SK-N-SH (cell line): ENCODE measurements at regions not wholly inside any gene's neighbourhood (a gene's known extent, or its start where the extent isn't known, plus 50 kb on each side); places are given as distances from the start of the nearest gene placed in this dataset.

Experiments
- CTCF ChIA-PET: fragments of 300-600, 350-600 bp; formaldehyde crosslinking; extraction: SDS; loops from one replicate; lab custom pipeline; 2021; lab: Yijun Ruan, JAX
- POLR2A ChIA-PET: fragments of 350-600 bp; sonication (Branson Sonifier 250); formaldehyde crosslinking; extraction: SDS; loops from one replicate; lab custom pipeline; 2020; ENCODE audit warnings: antibody characterized with exemption, inconsistent platforms; lab: Yijun Ruan, JAX
- DNase-seq: peaks from one replicate; pipeline ENCODE4 v3.0.0; 2012
- H2AFZ ChIP-seq: fragments of 200-600 bp; sonication (generic); 2 replicates; pipeline ENCODE4 v1.8.1; 2016; ENCODE audit warnings: antibody characterized with exemption, mild to moderate bottlenecking, low read depth
- H3F3A ChIP-seq: fragments of 200-600 bp; sonication (generic); replicated peaks from 2 replicates; pipeline ENCODE3; 2016; ENCODE audit warnings: antibody characterized with exemption, mild to moderate bottlenecking; ENCODE audit not compliant: insufficient read depth
- H3K27ac ChIP-seq, 2 experiments: fragments of 200-500 bp in 1 of 2; fragments of 200-600 bp in 1 of 2; sonication (Bioruptor generic) in 1 of 2; sonication (generic), shearing (Covaris generic) in 1 of 2; 2 replicates each; pipeline versions ENCODE4 v1.5.1 to v1.6.1; 2014 to 2016; ENCODE audit warnings: low read depth in 2 of 2, inconsistent platforms in 1 of 2, low read length in 1 of 2, mild to moderate bottlenecking in 1 of 2, mixed read lengths in 1 of 2
- H3K27me3 ChIP-seq: fragments of 200-600 bp; sonication (generic), shearing (Covaris generic); 2 replicates; pipeline ENCODE4 v1.6.1; 2016; ENCODE audit warnings: mixed run types; ENCODE audit not compliant: insufficient read depth
- H3K36me3 ChIP-seq, 2 experiments: fragments of 200-500 bp in 1 of 2; fragments of 200-600 bp in 1 of 2; sonication (Bioruptor generic) in 1 of 2; sonication (generic) in 1 of 2; replicated peaks in 1 of 2; 2 replicates each; pipeline versions ENCODE3 to v1.5.1; 2014 to 2016; ENCODE audit warnings: low read length in 1 of 2, mild to moderate bottlenecking in 1 of 2; ENCODE audit not compliant: insufficient read depth in 2 of 2, control insufficient read depth in 1 of 2
- H3K4me1 ChIP-seq, 2 experiments: fragments of 200-500 bp in 1 of 2; fragments of 200-600 bp in 1 of 2; sonication (Bioruptor generic) in 1 of 2; sonication (generic), shearing (Covaris generic) in 1 of 2; 2 replicates each; pipeline versions ENCODE4 v1.5.1 to v1.6.1; 2014 to 2016; ENCODE audit warnings: low read depth in 1 of 2, low read length in 1 of 2, mixed run types in 1 of 2; ENCODE audit not compliant: insufficient read depth in 2 of 2, control insufficient read depth in 1 of 2
- H3K4me2 ChIP-seq: fragments of 200-600 bp; sonication (generic), shearing (Covaris generic); 2 replicates; pipeline ENCODE4 v1.6.1; 2017; ENCODE audit warnings: mixed run types
- H3K4me3 ChIP-seq, 2 experiments: fragments of 200-500 bp in 1 of 2; fragments of 200-600 bp in 1 of 2; sonication (Bioruptor generic) in 1 of 2; sonication (generic), shearing (Covaris generic) in 1 of 2; 2 replicates each; pipeline versions ENCODE4 v1.5.1 to v1.8.1; 2014 to 2016; ENCODE audit warnings: low read depth in 2 of 2, inconsistent platforms in 1 of 2, low read length in 1 of 2, mild to moderate bottlenecking in 1 of 2, mixed read lengths in 1 of 2, moderate library complexity in 1 of 2
- H3K79me2 ChIP-seq: fragments of 200-600 bp; sonication (generic); 2 replicates; pipeline ENCODE4 v1.8.1; 2017; ENCODE audit warnings: mild to moderate bottlenecking; ENCODE audit not compliant: insufficient read depth
- H3K9ac ChIP-seq: fragments of 200-600 bp; sonication (generic); 2 replicates; pipeline ENCODE4 v1.6.1; 2017; ENCODE audit warnings: mixed run types
- H3K9me2 ChIP-seq: fragments of 200-600 bp; sonication (generic); 2 replicates; pipeline ENCODE4 v1.6.1; 2017; ENCODE audit warnings: mixed run types
- H3K9me3 ChIP-seq: fragments of 200-600 bp; sonication (generic); 2 replicates; pipeline ENCODE4 v1.6.1; 2017; ENCODE audit warnings: mixed run types, mild to moderate bottlenecking, moderate library complexity
- H4K20me1 ChIP-seq: fragments of 200-600 bp; sonication (generic); 2 replicates; pipeline ENCODE4 v1.6.1; 2017; ENCODE audit warnings: mild to moderate bottlenecking, mixed run types; ENCODE audit not compliant: insufficient read depth
- CTCF ChIP-seq: fragments of 200-600 bp; sonication (generic); IDR thresholded peaks from 2 replicates; pipeline ENCODE4 v1.6.1; 2017; ENCODE audit warnings: antibody characterized with exemption, mild to moderate bottlenecking, moderate library complexity
- EP300 ChIP-seq, 2 experiments: IDR thresholded peaks; 2 replicates each; pipeline versions ENCODE4 v1.4.0 to v1.6.1; 2012; ENCODE audit warnings: borderline replicate concordance in 1 of 2, low read depth in 1 of 2, low read length in 1 of 2
- GATA2 ChIP-seq: sonication (generic); formaldehyde crosslinking; IDR thresholded peaks from 2 replicates; pipeline ENCODE4 v1.5.0; 2020; ENCODE audit warnings: mild to moderate bottlenecking, missing genetic modification reagents
- JUND ChIP-seq: IDR thresholded peaks from 2 replicates; pipeline ENCODE4 v1.4.0; 2012
- MAX ChIP-seq: IDR thresholded peaks from 2 replicates; pipeline ENCODE4 v1.4.0; 2012; ENCODE audit warnings: low read depth
- MEF2A ChIP-seq: IDR thresholded peaks from 2 replicates; pipeline ENCODE4 v1.4.0; 2012; ENCODE audit warnings: low read depth, borderline replicate concordance
- NFIC ChIP-seq: IDR thresholded peaks from 2 replicates; pipeline ENCODE4 v1.4.0; 2012; ENCODE audit warnings: borderline replicate concordance
- NRF1 ChIP-seq: IDR thresholded peaks from 2 replicates; pipeline ENCODE4 v1.6.1; 2012; ENCODE audit warnings: low read depth, mild to moderate bottlenecking, low read length
- PBX3 ChIP-seq: IDR thresholded peaks from 2 replicates; pipeline ENCODE4; 2012
- POLR2AphosphoS5 ChIP-seq: IDR thresholded peaks from 2 replicates; pipeline ENCODE4 v1.6.1; 2012; ENCODE audit warnings: low read depth, low read length
- RAD21 ChIP-seq: IDR thresholded peaks from 2 replicates; pipeline ENCODE4 v1.6.1; 2012; ENCODE audit warnings: mild to moderate bottlenecking, low read length
- RFX5 ChIP-seq: IDR thresholded peaks from 2 replicates; pipeline ENCODE4 v1.6.1; 2012; ENCODE audit warnings: mild to moderate bottlenecking, improper control_type of control experiment, low read length
- TEAD4 ChIP-seq: IDR thresholded peaks from 2 replicates; pipeline ENCODE4 v1.4.0; 2012; ENCODE audit warnings: mild to moderate bottlenecking, borderline replicate concordance; ENCODE audit not compliant: insufficient read depth
- USF1 ChIP-seq: IDR thresholded peaks from 2 replicates; pipeline ENCODE4 v1.4.0; 2012; ENCODE audit warnings: low read depth, borderline replicate concordance
- YY1 ChIP-seq: IDR thresholded peaks from 2 replicates; pipeline ENCODE4 v1.4.0; 2012; ENCODE audit warnings: low read depth, mild to moderate bottlenecking
- ZBTB33 ChIP-seq: IDR thresholded peaks from 2 replicates; pipeline ENCODE4 v1.4.0; 2012; ENCODE audit warnings: low read depth, borderline replicate concordance
- WGBS: methylation state at CpG from one replicate; pipeline ENCODE4 v1.1.6; 2017; ENCODE audit warnings: low lambda C conversion rate; 5-methylcytosine and 5-hydroxymethylcytosine counted together

GRCh38 chr17:22459953-22460350 is 767.6 kb downstream of the KCNJ18 start:
- Histone ChIP-seq H3K9ac (no peak overlapping the region), H3K4me1 (no peaks in the 10 kb centered on the region), H3K27ac (no peak overlapping the region), H2AFZ (no peak overlapping the region), H3K79me2 (no peaks in the 10 kb centered on the region), H3K36me3 (no peaks in the 10 kb centered on the region), H4K20me1 (no peaks in the 10 kb centered on the region)
- no peak for DNase-seq
- ChIA-PET POLR2A (no interaction called here), CTCF (no interaction called here)
- TF ChIP-seq GATA2 (no peak), PBX3 (no peak), MAX (no peak), RAD21 (no peak), MEF2A (no peak), TEAD4 (no peak), JUND (no peak), NFIC (no peak), ZBTB33 (no peak), USF1 (no peak), CTCF (no peak), POLR2AphosphoS5 (no peak)
- TF ChIP-seq, all 33 proteins: peak for 0
- Histone ChIP-seq H3F3A (no peaks in the 10 kb centered on the region), H3K4me2 (no peak overlapping the region), H3K4me3 (no peak overlapping the region), H3K9me2 (no peaks in the 10 kb centered on the region), H3K27me3 (peaks cover 52% of the 10 kb centered on the region; the same call in 1 of the 2 replicates), H3K9me3 (no peaks in the 10 kb centered on the region)
- WGBS = 9% methylated on average over 7 of the region's 15 CpGs

GRCh38 chr17:22460461-22461063 is 768.2 kb downstream of the KCNJ18 start:
- no peaks in the 10 kb centered on the region for H3K36me3 ChIP-seq
- no peaks in the 10 kb centered on the region for H3F3A ChIP-seq
- no peaks in the 10 kb centered on the region for H3K9me3 ChIP-seq
- TF ChIP-seq EP300 (IDR thresholded peaks at IDR 0.05; ENCODE audit: borderline replicate concordance in 1 of 2, low read depth in 1 of 2, low read length in 1 of 2) (no peak), RFX5 (no peak), YY1 (no peak), NRF1 (no peak), PBX3 (no peak)
- no peaks in the 10 kb centered on the region for H3K79me2 ChIP-seq
- no peak overlapping the region for H3K27ac ChIP-seq
- H4K20me1 ChIP-seq = no peaks in the 10 kb centered on the region
- peaks cover 52% of the 10 kb centered on the region; the same call in 1 of the 2 replicates for H3K27me3 ChIP-seq
- no peaks in the 10 kb centered on the region for H3K9me2 ChIP-seq
- H3K4me3 ChIP-seq = no peak overlapping the region
- no peak overlapping the region for H3K9ac ChIP-seq
- H3K4me1 ChIP-seq = no peaks in the 10 kb centered on the region
- 0% methylated on average over 5 of the region's 6 CpGs for WGBS
- no peak for DNase-seq
- H2AFZ ChIP-seq = no peak overlapping the region
- ChIA-PET CTCF (no interaction called here), POLR2A (no interaction called here)
- no peak overlapping the region for H3K4me2 ChIP-seq
